GM12873 (cell line): ENCODE measurements at regions not wholly inside any gene's neighbourhood (a gene's known extent, or its start where the extent isn't known, plus 50 kb on each side); places are given as distances from the start of the nearest gene placed in this dataset.

Experiments
- CTCF ChIP-seq: IDR thresholded peaks from 2 replicates; pipeline ENCODE4 v1.5.1; 2012; ENCODE audit warnings: low read depth, mild to moderate bottlenecking, moderate library complexity, low read length, control low read depth; ENCODE audit not compliant: insufficient read depth; ENCODE audit errors: missing control alignments

DNA sequence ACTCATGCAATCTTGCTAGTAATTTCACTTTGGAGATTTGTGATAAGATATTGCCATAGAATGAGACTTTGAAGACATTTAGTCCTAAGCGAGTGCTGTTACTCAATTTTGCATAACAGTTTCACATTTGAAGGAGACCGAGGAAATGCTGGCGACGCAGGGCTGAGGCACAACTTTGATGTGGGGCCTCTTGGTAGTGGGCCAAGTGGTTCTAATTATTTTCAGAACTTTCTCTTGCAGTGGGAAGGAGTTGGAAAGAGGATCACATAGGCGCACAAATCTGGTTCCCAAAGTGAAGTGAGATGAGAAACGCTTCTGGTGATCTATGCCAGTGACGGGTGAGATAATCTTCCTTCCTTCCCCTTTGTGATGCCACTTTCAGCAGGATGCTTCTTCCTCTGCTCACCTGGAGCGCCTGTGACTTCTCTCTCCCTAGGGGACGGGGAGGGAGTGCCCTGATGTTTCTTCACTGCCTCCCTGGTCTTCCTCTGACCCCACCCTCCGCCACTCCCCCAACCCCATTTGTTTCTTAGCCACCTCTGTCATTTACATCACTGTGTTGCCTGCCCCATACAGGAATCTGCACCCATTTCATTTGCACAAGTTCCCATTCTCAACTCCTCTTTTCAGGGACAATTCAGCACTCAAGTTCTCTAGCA lies 138.9 kb upstream of the MID1 start:
- no peak for TF ChIP-seq CTCF

GRCh38 chrX:10761447-10761846 lies 141.1 kb upstream of the MID1 start:
- no peak for TF ChIP-seq CTCF

DNA sequence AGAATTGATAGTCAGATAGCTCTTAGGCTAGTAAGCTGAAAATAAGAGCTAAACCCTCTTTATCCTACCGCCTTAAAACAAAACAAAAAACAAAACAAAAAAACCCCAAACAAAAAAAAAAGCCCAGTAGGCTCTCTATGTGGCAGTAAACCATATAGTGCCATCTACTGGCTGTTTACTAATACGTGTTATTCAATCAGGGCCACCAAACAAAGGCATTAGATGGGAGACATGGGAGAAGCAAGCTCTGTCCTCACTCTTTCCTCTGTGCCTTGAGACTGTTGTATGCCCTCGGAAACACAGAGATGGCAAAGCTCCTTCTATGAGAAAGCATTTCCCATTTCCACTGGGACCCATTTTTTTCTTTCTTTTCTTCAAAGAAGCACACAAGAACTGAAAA lies 148.8 kb upstream of the MID1 start:
- TF ChIP-seq CTCF = peak; percentile 66

DNA sequence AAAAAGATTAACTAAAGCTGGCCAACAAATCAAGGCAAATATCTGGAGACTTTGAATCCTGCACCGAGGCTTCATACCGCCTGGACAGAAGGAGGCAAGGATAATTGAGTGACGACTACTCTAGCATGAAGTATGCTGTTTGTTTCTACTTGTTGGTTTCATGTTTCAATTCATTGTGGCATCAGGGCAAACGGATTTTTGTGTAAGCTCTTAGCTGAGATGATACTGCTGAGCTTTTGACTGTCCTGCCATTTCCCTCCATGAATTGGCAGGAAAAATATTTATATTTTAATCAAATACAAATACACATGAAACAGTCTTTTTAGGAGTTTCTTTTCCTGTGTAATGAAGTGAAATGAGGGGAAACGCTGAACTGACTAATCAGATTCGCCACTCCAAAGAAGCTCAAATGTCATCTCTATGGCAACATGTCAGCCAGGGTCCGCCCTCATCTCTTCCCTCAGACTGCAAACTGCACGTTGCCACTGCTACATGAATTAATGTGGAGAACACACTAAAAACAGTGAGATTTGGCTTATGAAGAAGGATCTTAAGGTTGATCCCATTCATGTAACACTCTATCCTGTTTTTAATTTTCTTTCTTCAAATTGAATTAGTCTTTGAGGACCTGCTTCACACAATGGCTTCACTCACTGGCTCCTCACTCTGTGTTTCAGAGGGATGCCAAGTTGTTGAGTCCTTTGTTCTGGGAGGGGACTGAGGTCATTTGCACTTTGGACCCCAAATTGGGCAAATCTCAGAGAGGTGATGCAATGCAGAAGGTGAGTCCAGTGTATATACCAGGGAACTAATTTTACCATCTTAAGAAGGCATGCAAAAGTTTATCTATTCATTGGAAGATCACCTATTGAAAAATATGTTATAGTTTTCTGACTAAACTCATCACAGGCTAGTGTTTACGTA lies 149.6 kb upstream of the MID1 start:
- no peak for TF ChIP-seq CTCF

DNA sequence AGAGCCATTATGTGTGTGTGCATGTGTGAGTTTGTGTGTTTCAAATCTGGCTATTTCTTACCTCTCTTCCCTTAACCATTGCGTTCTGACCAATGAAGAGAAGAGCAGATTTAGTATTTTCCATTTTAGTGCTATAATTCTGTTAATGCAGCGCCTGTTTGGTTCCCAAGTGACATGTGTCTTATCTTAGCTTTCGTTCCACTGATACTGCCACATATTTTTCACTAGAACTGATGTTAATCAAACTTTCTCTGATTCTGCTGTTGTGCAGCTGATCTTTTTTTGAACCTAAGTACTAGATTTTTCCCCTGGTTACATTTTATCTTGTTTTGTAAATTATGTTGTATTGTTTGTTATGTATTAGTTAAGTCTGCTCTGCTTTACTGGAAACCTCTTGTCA lies 152.9 kb upstream of the MID1 start:
- TF ChIP-seq CTCF = no peak

DNA sequence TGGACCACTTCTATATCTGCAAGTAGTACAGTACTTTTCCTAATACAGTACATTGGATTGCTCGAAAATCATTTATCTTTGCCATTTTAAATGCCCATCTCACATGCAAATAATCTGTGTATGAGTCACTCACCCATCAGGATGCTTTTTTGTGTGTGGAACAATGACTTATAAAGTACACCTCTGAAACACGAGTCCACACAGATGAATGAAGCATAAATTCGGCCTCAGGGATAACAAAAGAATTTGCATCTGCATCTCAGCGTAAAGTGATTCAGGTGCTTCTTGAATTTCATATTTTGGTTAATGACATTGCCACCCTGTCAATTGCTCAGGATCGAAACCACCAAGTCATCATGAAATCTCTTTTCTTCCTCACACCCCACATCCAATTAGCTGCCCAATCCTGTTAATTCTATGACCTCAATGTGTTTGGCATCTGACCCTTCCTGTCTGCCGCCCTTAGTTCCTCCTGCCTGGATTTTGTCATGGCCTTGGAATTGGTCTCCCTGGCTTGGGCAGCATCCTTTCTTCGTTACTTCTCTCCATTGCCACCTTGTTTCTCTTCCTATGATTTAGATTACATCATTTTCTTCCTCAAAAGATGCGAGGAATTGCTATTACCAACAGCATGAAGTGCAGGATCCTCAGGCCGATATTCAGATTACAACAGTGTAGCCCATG lies 161.6 kb upstream of the MID1 start:
- TF ChIP-seq CTCF = no peak

DNA sequence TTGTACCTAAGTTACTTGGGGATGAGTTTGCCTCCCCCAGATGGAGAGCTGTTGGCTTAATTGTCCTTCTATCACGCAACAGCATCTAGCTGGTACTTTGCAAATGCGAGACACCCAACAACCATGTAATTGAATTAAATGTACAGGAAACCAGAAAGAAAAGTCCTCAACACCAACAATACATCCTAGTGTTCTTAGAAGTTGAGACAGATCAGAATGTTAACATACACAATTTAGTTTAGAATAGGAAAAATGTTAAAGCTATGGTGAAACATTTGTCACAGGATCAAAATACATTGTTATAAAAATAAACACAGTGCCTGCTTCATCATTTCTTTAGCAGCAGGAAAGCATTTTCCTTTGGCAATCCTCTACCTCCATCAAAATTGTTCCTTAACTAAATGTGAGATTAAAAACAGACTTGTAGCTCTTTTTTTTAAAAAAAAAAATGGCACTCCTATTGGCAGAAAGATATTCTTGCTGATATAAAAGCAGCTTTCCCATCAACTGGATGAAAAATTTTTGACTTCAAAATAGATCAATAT lies 163.1 kb upstream of the MID1 start:
- no peak for TF ChIP-seq CTCF
